ENCODE measurements at regions not wholly inside any gene's neighbourhood (a gene's known extent, or its start where the extent isn't known, plus 50 kb on each side); places are given as distances from the start of the nearest gene placed in this dataset.

GRCh38 chr6:98669371-98669770, 165.0 kb upstream of the POU3F2 start:
- no peak for TF ChIP-seq CTCF (IDR thresholded peaks at IDR 0.05)
- TF ChIP-seq SMC3 (IDR thresholded peaks at IDR 0.05; ENCODE audit: low read depth, low read length): no peak
- no peak for TF ChIP-seq POLR2AphosphoS5 (IDR thresholded peaks at IDR 0.05; ENCODE audit: low read depth, low read length)
- TF ChIP-seq JUND (IDR thresholded peaks at IDR 0.05): no peak
- TF ChIP-seq EP300 (IDR thresholded peaks at IDR 0.05; ENCODE audit: borderline replicate concordance in 1 of 2, low read depth in 1 of 2, low read length in 1 of 2): no peak
- TF ChIP-seq RFX5 (IDR thresholded peaks at IDR 0.05; ENCODE audit: low read length): no peak
- no peak for TF ChIP-seq GABPA (IDR thresholded peaks at IDR 0.05; ENCODE audit: low read depth)
- TF ChIP-seq TAF1 (IDR thresholded peaks at IDR 0.05; ENCODE audit: borderline replicate concordance, low read depth, low read length): no peak
- TF ChIP-seq, protein P1, sequence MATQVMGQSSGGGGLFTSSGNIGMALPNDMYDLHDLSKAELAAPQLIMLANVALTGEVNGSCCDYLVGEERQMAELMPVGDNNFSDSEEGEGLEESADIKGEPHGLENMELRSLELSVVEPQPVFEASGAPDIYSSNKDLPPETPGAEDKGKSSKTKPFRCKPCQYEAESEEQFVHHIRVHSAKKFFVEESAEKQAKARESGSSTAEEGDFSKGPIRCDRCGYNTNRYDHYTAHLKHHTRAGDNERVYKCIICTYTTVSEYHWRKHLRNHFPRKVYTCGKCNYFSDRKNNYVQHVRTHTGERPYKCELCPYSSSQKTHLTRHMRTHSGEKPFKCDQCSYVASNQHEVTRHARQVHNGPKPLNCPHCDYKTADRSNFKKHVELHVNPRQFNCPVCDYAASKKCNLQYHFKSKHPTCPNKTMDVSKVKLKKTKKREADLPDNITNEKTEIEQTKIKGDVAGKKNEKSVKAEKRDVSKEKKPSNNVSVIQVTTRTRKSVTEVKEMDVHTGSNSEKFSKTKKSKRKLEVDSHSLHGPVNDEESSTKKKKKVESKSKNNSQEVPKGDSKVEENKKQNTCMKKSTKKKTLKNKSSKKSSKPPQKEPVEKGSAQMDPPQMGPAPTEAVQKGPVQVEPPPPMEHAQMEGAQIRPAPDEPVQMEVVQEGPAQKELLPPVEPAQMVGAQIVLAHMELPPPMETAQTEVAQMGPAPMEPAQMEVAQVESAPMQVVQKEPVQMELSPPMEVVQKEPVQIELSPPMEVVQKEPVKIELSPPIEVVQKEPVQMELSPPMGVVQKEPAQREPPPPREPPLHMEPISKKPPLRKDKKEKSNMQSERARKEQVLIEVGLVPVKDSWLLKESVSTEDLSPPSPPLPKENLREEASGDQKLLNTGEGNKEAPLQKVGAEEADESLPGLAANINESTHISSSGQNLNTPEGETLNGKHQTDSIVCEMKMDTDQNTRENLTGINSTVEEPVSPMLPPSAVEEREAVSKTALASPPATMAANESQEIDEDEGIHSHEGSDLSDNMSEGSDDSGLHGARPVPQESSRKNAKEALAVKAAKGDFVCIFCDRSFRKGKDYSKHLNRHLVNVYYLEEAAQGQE (IDR thresholded peaks at IDR 0.05; ENCODE audit: low read depth, low read length): no peak
- TF ChIP-seq CHD2 (IDR thresholded peaks at IDR 0.05; ENCODE audit: low read length, partially characterized antibody): no peak
